HEK293 (cell line): ENCODE measurements at regions not wholly inside any gene's neighbourhood (a gene's known extent, or its start where the extent isn't known, plus 50 kb on each side); places are given as distances from the start of the nearest gene placed in this dataset.

Experiments used
- CTCF ChIA-PET: fragments of 350-600 bp; formaldehyde crosslinking; extraction: SDS; loops from one replicate; lab custom pipeline; 2021; ENCODE audit warnings: antibody characterized with exemption; lab: Yijun Ruan, JAX
- POLR2A ChIA-PET: fragments of 300-600 bp; formaldehyde crosslinking; extraction: SDS; loops from one replicate; lab custom pipeline; 2020; ENCODE audit warnings: antibody characterized with exemption, inconsistent platforms; lab: Yijun Ruan, JAX
- H3K27ac ChIP-seq: fragments of 200-500 bp; sonication (Bioruptor generic); 2 replicates; pipeline ENCODE4 v1.5.1; 2014; ENCODE audit warnings: low read depth, low read length, control low read depth, inconsistent platforms; ENCODE audit errors: extremely low read depth
- H3K36me3 ChIP-seq, 2 experiments: fragments of 200-500 bp in 1 of 2; sonication (Bioruptor generic) in 1 of 2; 1 replicate in 1 of 2; 2 replicates in 1 of 2; pipeline ENCODE4 v1.5.1; 2014 to 2017; ENCODE audit warnings: inconsistent platforms in 2 of 2, low read length in 2 of 2; ENCODE audit not compliant: control insufficient read depth in 2 of 2, insufficient read depth in 1 of 2
- H3K4me1 ChIP-seq: fragments of 200-500 bp; sonication (Bioruptor generic); 2 replicates; pipeline ENCODE4 v1.5.1; 2014; ENCODE audit warnings: mild to moderate bottlenecking, low read length, inconsistent platforms; ENCODE audit not compliant: control insufficient read depth, insufficient read depth
- H3K4me3 ChIP-seq: 2 replicates; pipeline ENCODE4 v1.5.1; 2011; ENCODE audit warnings: low read depth, mild to moderate bottlenecking, control low read depth, low read length, moderate library complexity
- H3K9me3 ChIP-seq: fragments of 200-500 bp; sonication (Bioruptor generic); 2 replicates; pipeline ENCODE4 v1.5.1; 2014; ENCODE audit warnings: low read depth, low read length, inconsistent platforms; ENCODE audit not compliant: control insufficient read depth, insufficient read depth
- BCL11A ChIP-seq: fragments of 450-650 bp; formaldehyde crosslinking; IDR thresholded peaks from 2 replicates; pipeline ENCODE4 v1.5.1; 2016; ENCODE audit warnings: low read depth, missing biosample characterization, missing genetic modification characterization
- HOXD13 ChIP-seq: sonication (generic); formaldehyde crosslinking; IDR thresholded peaks from 2 replicates; pipeline ENCODE4 v1.8.0; 2022; ENCODE audit warnings: missing genetic modification reagents, borderline replicate concordance
- KLF1 ChIP-seq: fragments of 450-650 bp; formaldehyde crosslinking; IDR thresholded peaks from 2 replicates; pipeline ENCODE4 v1.5.1; 2016; ENCODE audit warnings: missing biosample characterization, missing genetic modification characterization
- MEIS1 ChIP-seq: sonication (generic); formaldehyde crosslinking; IDR thresholded peaks from 2 replicates; pipeline ENCODE4 v1.8.1; 2022; ENCODE audit warnings: missing genetic modification reagents, mild to moderate bottlenecking, borderline replicate concordance
- MYNN ChIP-seq: fragments of 450-650 bp; formaldehyde crosslinking; IDR thresholded peaks from 2 replicates; pipeline ENCODE4 v1.5.1; 2016; ENCODE audit warnings: missing biosample characterization, missing genetic modification characterization, borderline replicate concordance
- RBAK ChIP-seq: fragments of 450-650 bp; formaldehyde crosslinking; IDR thresholded peaks from 2 replicates; pipeline ENCODE4 v1.5.1; 2016; ENCODE audit warnings: missing biosample characterization, missing genetic modification characterization
- REPIN1 ChIP-seq: fragments of 450-650 bp; formaldehyde crosslinking; IDR thresholded peaks from 2 replicates; pipeline ENCODE4 v1.5.1; 2017; ENCODE audit warnings: missing biosample characterization, missing genetic modification characterization, low read depth
- SALL2 ChIP-seq: fragments of 450-650 bp; formaldehyde crosslinking; IDR thresholded peaks from 2 replicates; pipeline ENCODE4 v1.5.0; 2017; ENCODE audit warnings: missing biosample characterization, mild to moderate bottlenecking, missing genetic modification characterization, borderline replicate concordance
- YY1 ChIP-seq: fragments of 450-650 bp; formaldehyde crosslinking; IDR thresholded peaks from 2 replicates; pipeline ENCODE4 v1.5.1; 2018; ENCODE audit warnings: missing biosample characterization, missing genetic modification characterization
- ZBTB1 ChIP-seq: fragments of 450-650 bp; formaldehyde crosslinking; IDR thresholded peaks from 2 replicates; pipeline ENCODE4 v1.5.1; 2016; ENCODE audit warnings: missing biosample characterization, missing genetic modification characterization
- ZFHX2 ChIP-seq: fragments of 450-650 bp; formaldehyde crosslinking; conservative IDR thresholded peaks from 2 replicates; pipeline ENCODE4 v1.5.1; 2016; ENCODE audit warnings: missing biosample characterization, missing genetic modification characterization
- ZFP3 ChIP-seq: fragments of 450-650 bp; formaldehyde crosslinking; IDR thresholded peaks from 2 replicates; pipeline ENCODE4 v1.5.1; 2016; ENCODE audit warnings: low read depth, missing biosample characterization, missing genetic modification characterization
- ZNF121 ChIP-seq: fragments of 450-650 bp; formaldehyde crosslinking; IDR thresholded peaks from 2 replicates; pipeline ENCODE4 v1.5.1; 2016; ENCODE audit warnings: missing biosample characterization, missing genetic modification characterization
- ZNF133 ChIP-seq: fragments of 450-650 bp; formaldehyde crosslinking; IDR thresholded peaks from 2 replicates; pipeline ENCODE4 v1.5.1; 2016; ENCODE audit warnings: missing biosample characterization, missing genetic modification characterization
- ZNF202 ChIP-seq: fragments of 450-650 bp; formaldehyde crosslinking; IDR thresholded peaks from 2 replicates; pipeline ENCODE4 v1.5.1; 2016; ENCODE audit warnings: missing biosample characterization, missing genetic modification characterization, borderline replicate concordance
- ZNF239 ChIP-seq: fragments of 450-650 bp; formaldehyde crosslinking; IDR thresholded peaks from 2 replicates; pipeline ENCODE4 v1.5.1; 2016; ENCODE audit warnings: missing biosample characterization, missing genetic modification characterization
- ZNF248 ChIP-seq: fragments of 450-650 bp; formaldehyde crosslinking; IDR thresholded peaks from 2 replicates; pipeline ENCODE4 v1.5.1; 2017; ENCODE audit warnings: missing biosample characterization, missing genetic modification characterization
- ZNF266 ChIP-seq: fragments of 450-650 bp; formaldehyde crosslinking; IDR thresholded peaks from 2 replicates; pipeline ENCODE4 v1.5.1; 2016; ENCODE audit warnings: missing biosample characterization, missing genetic modification characterization, low read depth
- ZNF324 ChIP-seq: fragments of 450-650 bp; formaldehyde crosslinking; IDR thresholded peaks from 2 replicates; pipeline ENCODE4 v1.5.1; 2016; ENCODE audit warnings: missing biosample characterization, missing genetic modification characterization
- ZNF362 ChIP-seq: fragments of 450-650 bp; formaldehyde crosslinking; IDR thresholded peaks from 2 replicates; pipeline ENCODE4 v1.5.1; 2016; ENCODE audit warnings: missing biosample characterization, missing genetic modification characterization
- ZNF529 ChIP-seq: fragments of 450-650 bp; formaldehyde crosslinking; IDR thresholded peaks from 2 replicates; pipeline ENCODE4 v1.5.1; 2017; ENCODE audit warnings: missing genetic modification characterization, missing biosample characterization; ENCODE audit not compliant: insufficient replicate concordance
- ZNF560 ChIP-seq: fragments of 450-650 bp; formaldehyde crosslinking; IDR thresholded peaks from 2 replicates; pipeline ENCODE4 v1.5.1; 2017; ENCODE audit warnings: missing biosample characterization, missing genetic modification characterization, borderline replicate concordance
- ZNF645 ChIP-seq: fragments of 450-650 bp; formaldehyde crosslinking; IDR thresholded peaks from 2 replicates; pipeline ENCODE4; 2016; ENCODE audit warnings: missing biosample characterization, missing genetic modification characterization
- ZNF791 ChIP-seq: fragments of 450-650 bp; formaldehyde crosslinking; IDR thresholded peaks from 2 replicates; pipeline ENCODE4 v1.5.1; 2016; ENCODE audit warnings: missing biosample characterization, missing genetic modification characterization
- ZNF792 ChIP-seq: fragments of 450-650 bp; formaldehyde crosslinking; IDR thresholded peaks from 2 replicates; pipeline ENCODE4 v1.5.1; 2016; ENCODE audit warnings: missing biosample characterization, missing genetic modification characterization
- ZNF830 ChIP-seq: fragments of 450-650 bp; IDR thresholded peaks from 2 replicates; pipeline ENCODE4 v1.5.0; 2018; ENCODE audit warnings: missing biosample characterization, missing genetic modification characterization, low read depth, mild to moderate bottlenecking, moderate library complexity
- ZSCAN5A ChIP-seq: fragments of 450-650 bp; formaldehyde crosslinking; IDR thresholded peaks from 2 replicates; pipeline ENCODE4 v1.5.1; 2016; ENCODE audit warnings: missing biosample characterization, missing genetic modification characterization
- TF ChIP-seq, protein P1 (sequence below): fragments of 450-650 bp; IDR thresholded peaks from 2 replicates; pipeline ENCODE4 v1.5.1; 2018; ENCODE audit warnings: missing biosample characterization, missing genetic modification characterization

DNA sequence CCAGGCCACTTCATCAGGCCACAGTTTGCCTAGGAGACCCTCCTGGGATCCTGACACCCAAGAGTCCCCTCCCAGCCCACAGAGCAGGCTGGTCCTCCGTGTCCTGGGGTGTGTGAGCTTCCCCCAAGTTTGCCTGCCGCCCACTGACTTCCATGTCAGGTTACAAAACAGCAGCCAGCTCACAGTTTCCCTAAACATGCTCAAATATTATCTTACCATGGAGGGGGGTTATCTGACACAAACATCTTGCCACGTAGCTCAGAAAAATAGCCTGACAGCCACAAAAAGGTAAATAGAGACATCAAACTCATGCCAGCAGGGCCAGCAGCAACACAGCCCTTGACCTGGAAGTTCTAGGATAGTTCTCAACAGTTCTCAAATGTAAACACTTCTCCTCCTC lies 346.5 kb downstream of the TNS1 start:
- H3K4me1 ChIP-seq = no peaks in the 10 kb centered on the region
- H3K27ac ChIP-seq = no peak overlapping the region
- H3K9me3 ChIP-seq = no peaks in the 10 kb centered on the region
- no peaks in the 10 kb centered on the region for H3K36me3 ChIP-seq
- TF ChIP-seq MYNN (tag by site-specific recombination) (no peak), SALL2 (tag by site-specific recombination) (no peak), HOXD13 (CRISPR knock-in tag) (no peak), ZNF830 (tag by site-specific recombination) (no peak), ZFHX2 (tag by site-specific recombination) (no peak), ZNF202 (no peak), BCL11A (tag by site-specific recombination) (no peak), ZNF121 (no peak), MEIS1 (no peak), ZNF266 (tag by site-specific recombination) (no peak), ZNF133 (tag by site-specific recombination) (no peak), ZNF645 (no peak), ZNF248 (tag by site-specific recombination) (no peak), ZNF324 (tag by site-specific recombination) (no peak)
- TF ChIP-seq, protein P1, sequence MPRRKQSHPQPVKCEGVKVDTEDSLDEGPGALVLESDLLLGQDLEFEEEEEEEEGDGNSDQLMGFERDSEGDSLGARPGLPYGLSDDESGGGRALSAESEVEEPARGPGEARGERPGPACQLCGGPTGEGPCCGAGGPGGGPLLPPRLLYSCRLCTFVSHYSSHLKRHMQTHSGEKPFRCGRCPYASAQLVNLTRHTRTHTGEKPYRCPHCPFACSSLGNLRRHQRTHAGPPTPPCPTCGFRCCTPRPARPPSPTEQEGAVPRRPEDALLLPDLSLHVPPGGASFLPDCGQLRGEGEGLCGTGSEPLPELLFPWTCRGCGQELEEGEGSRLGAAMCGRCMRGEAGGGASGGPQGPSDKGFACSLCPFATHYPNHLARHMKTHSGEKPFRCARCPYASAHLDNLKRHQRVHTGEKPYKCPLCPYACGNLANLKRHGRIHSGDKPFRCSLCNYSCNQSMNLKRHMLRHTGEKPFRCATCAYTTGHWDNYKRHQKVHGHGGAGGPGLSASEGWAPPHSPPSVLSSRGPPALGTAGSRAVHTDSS (tag by site-specific recombination) = no peak
- H3K4me3 ChIP-seq = no peak overlapping the region
- CTCF ChIA-PET = interaction anchor here (0.6 to 1.6 kb wide), 3 partner anchors 14 to 57 kb away, joined by 3 to 4 read pairs (median 3); no protein-coding TSS in a partner anchor
- POLR2A ChIA-PET = interaction anchor here (0.6 kb wide), 1 partner anchor 552 kb away, joined by 5 read pairs; no protein-coding TSS in a partner anchor

DNA sequence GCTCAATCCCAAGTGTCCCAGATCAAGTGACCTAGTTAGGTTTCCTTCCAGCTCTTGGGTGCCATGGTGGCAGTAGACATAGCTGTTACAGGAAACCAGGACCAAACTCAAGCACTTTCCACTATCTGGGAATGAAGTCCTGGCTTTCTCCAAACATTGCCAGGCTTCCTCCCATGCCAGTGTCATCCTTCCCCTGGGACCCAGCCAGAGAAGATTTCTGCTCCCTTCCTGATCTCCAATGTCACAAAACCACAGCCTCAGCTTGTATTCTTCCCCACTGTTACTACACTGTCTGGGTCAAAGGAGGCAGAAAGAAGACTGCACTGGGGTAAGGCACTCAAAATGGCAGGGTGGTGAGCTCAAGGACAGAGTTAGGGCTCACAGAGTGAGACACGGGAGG lies 347.1 kb downstream of the TNS1 start:
- Histone ChIP-seq H3K4me3 (no peak overlapping the region), H3K27ac (no peak overlapping the region), H3K4me1 (no peaks in the 10 kb centered on the region), H3K36me3 (no peaks in the 10 kb centered on the region), H3K9me3 (no peaks in the 10 kb centered on the region)
- POLR2A ChIA-PET = no interaction called here
- TF ChIP-seq ZNF792 (tag by site-specific recombination) (no peak), KLF1 (tag by site-specific recombination) (no peak), ZNF121 (no peak), ZFP3 (tag by site-specific recombination) (no peak), ZSCAN5A (tag by site-specific recombination) (no peak), RBAK (no peak), SALL2 (tag by site-specific recombination) (no peak), ZNF239 (tag by site-specific recombination) (no peak), ZNF791 (tag by site-specific recombination) (no peak), ZNF529 (tag by site-specific recombination) (no peak), ZBTB1 (no peak), ZNF560 (tag by site-specific recombination) (no peak), ZNF362 (no peak), REPIN1 (tag by site-specific recombination) (no peak), YY1 (tag by site-specific recombination) (no peak)
- CTCF ChIA-PET = interaction anchor here (0.6 to 1.6 kb wide), 3 partner anchors 14 to 58 kb away, joined by 3 to 4 read pairs (median 3); no protein-coding TSS in a partner anchor
